Adrenal gland (tissue), 5 donors: ENCODE measurements at regions not wholly inside any gene's neighbourhood (a gene's known extent, or its start where the extent isn't known, plus 50 kb on each side); places are given as distances from the start of the nearest gene placed in this dataset.

Experiments
- POLR2A ChIP-seq, 2 donors: fragments of 450-650 bp; IDR thresholded peaks; one replicate each; pipeline ENCODE4 v1.6.1; 2017; ENCODE audit warnings: antibody characterized with exemption in 2 of 2, mild to moderate bottlenecking in 2 of 2, moderate library complexity in 1 of 2
- TF ChIP-seq, protein P1 (sequence below), 6 experiments: fragments of 450-650 bp in 4 of 6; fragments of 200-600 bp in 2 of 6; sonication (generic) in 1 of 6; IDR thresholded peaks; 1 replicate in 5 of 6; 2 replicates in 1 of 6; pipeline versions ENCODE4 v1.5.1 to v1.8.0; 2016 to 2021; ENCODE audit warnings: antibody characterized with exemption in 6 of 6, mild to moderate bottlenecking in 2 of 6, moderate library complexity in 1 of 6
- donor health status: DM: no; HTN: no; CAD: no.

DNA sequence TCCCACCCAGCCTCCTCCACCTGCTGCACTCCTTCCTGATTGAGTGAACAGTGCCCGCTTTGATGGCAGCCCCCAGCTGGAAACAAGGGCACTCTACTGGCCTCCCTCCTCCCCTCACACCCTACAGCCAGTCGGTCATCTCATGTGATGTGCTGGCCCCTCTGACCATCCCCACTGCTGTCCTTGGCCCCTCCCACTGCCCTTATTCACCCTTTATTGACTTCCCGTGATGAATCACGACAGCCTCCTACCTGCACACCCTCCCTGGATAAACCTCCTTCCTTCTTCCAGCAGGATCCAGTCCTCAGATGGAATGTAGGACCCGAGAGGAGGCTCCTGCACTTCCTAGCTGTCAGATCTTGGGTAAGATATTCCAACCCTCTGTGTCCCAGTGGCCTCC is 186.5 kb upstream of the SH3BP4 start:
- TF ChIP-seq, protein P1, sequence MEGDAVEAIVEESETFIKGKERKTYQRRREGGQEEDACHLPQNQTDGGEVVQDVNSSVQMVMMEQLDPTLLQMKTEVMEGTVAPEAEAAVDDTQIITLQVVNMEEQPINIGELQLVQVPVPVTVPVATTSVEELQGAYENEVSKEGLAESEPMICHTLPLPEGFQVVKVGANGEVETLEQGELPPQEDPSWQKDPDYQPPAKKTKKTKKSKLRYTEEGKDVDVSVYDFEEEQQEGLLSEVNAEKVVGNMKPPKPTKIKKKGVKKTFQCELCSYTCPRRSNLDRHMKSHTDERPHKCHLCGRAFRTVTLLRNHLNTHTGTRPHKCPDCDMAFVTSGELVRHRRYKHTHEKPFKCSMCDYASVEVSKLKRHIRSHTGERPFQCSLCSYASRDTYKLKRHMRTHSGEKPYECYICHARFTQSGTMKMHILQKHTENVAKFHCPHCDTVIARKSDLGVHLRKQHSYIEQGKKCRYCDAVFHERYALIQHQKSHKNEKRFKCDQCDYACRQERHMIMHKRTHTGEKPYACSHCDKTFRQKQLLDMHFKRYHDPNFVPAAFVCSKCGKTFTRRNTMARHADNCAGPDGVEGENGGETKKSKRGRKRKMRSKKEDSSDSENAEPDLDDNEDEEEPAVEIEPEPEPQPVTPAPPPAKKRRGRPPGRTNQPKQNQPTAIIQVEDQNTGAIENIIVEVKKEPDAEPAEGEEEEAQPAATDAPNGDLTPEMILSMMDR (IDR thresholded peaks at IDR 0.05) = no peak
- no peak for TF ChIP-seq POLR2A (IDR thresholded peaks at IDR 0.05)
